Peyer's patch (tissue), 4 donors: ENCODE measurements at regions not wholly inside any gene's neighbourhood (a gene's known extent, or its start where the extent isn't known, plus 50 kb on each side); places are given as distances from the start of the nearest gene placed in this dataset.

ENCODE experiments used
- CTCF ChIP-seq, 6 experiments: fragments of 450-650 bp in 4 of 6; fragments of 200-600 bp in 2 of 6; sonication (generic) in 1 of 6; IDR thresholded peaks; one replicate each; pipeline ENCODE4 v1.5.1; 2017 to 2019; ENCODE audit warnings: antibody characterized with exemption in 6 of 6, mild to moderate bottlenecking in 3 of 6, moderate library complexity in 1 of 6
- POLR2A ChIP-seq, 2 donors: fragments of 450-650 bp; IDR thresholded peaks; one replicate each; pipeline ENCODE4 v1.5.1; 2017; ENCODE audit warnings: antibody characterized with exemption in 2 of 2, mild to moderate bottlenecking in 2 of 2, moderate library complexity in 2 of 2

GRCh38 chr11:134987223-134987768 lies 575.3 kb upstream of the B3GAT1 start:
- TF ChIP-seq CTCF (IDR thresholded peaks at IDR 0.05) = no peak
- TF ChIP-seq POLR2A (IDR thresholded peaks at IDR 0.05) = no peak
